ENCODE measurements at regions not wholly inside any gene's neighbourhood (a gene's known extent, or its start where the extent isn't known, plus 50 kb on each side); places are given as distances from the start of the nearest gene placed in this dataset.

DNA sequence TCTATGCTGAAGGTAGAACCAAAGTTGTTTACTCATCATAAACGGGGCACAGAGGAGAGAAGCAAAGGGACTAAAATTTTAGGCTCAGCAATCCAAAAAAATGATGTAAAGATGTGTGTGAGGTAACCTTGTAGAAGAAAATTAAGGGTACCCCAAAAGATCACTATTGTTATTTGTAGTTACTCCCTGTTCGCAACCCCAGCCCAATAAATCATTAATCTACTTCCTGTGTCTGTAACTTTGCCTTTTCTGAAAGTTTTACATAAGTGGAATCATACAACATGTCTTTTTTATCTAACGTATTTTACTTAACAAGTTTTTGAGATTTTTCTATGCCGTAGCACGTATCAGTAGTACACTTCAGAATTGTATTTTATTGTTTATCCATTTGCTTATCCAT lies 1114.8 kb upstream of the GJE1 start:
- intact Hi-C loops (cut with micrococcal nuclease; ENCODE audit: unreplicated experiment) = no loop called here
- no peak overlapping the region for H3K27ac ChIP-seq
- H3K79me2 ChIP-seq (ENCODE audit: low read depth) = no peaks in the 10 kb centered on the region
- H3K9me3 ChIP-seq (ENCODE audit: insufficient read depth, low read depth) = no peaks in the 10 kb centered on the region
- ChIA-PET CTCF (no interaction called here), POLR2A (ENCODE audit: unreplicated experiment) (no interaction called here)
- no peaks in the 10 kb centered on the region for H3K4me1 ChIP-seq (replicated peaks; ENCODE audit: insufficient read depth)
- no peaks in the 10 kb centered on the region for H4K20me1 ChIP-seq (ENCODE audit: insufficient read depth)
- H3K9me2 ChIP-seq (ENCODE audit: insufficient read depth) = no peaks in the 10 kb centered on the region
- BruUV-seq (replicated peaks) = no TSS peak
- no peaks in the 10 kb centered on the region for H3F3A ChIP-seq (ENCODE audit: insufficient read depth, low read depth)
- TF ChIP-seq EZH2 (IDR thresholded peaks at IDR 0.05; ENCODE audit: low read depth) = no peak
- TF ChIP-seq, protein P1, sequence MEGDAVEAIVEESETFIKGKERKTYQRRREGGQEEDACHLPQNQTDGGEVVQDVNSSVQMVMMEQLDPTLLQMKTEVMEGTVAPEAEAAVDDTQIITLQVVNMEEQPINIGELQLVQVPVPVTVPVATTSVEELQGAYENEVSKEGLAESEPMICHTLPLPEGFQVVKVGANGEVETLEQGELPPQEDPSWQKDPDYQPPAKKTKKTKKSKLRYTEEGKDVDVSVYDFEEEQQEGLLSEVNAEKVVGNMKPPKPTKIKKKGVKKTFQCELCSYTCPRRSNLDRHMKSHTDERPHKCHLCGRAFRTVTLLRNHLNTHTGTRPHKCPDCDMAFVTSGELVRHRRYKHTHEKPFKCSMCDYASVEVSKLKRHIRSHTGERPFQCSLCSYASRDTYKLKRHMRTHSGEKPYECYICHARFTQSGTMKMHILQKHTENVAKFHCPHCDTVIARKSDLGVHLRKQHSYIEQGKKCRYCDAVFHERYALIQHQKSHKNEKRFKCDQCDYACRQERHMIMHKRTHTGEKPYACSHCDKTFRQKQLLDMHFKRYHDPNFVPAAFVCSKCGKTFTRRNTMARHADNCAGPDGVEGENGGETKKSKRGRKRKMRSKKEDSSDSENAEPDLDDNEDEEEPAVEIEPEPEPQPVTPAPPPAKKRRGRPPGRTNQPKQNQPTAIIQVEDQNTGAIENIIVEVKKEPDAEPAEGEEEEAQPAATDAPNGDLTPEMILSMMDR (conservative IDR thresholded peaks at IDR 0.05) = no peak
- no peak overlapping the region for H2AFZ ChIP-seq
- no peak for DNase-seq
- H3K27me3 ChIP-seq (ENCODE audit: insufficient read depth, low read depth) = no peaks in the 10 kb centered on the region
- no peak overlapping the region for H3K4me3 ChIP-seq
- H3K36me3 ChIP-seq (ENCODE audit: low read depth) = no peaks in the 10 kb centered on the region
- no peak overlapping the region for H3K4me2 ChIP-seq

DNA sequence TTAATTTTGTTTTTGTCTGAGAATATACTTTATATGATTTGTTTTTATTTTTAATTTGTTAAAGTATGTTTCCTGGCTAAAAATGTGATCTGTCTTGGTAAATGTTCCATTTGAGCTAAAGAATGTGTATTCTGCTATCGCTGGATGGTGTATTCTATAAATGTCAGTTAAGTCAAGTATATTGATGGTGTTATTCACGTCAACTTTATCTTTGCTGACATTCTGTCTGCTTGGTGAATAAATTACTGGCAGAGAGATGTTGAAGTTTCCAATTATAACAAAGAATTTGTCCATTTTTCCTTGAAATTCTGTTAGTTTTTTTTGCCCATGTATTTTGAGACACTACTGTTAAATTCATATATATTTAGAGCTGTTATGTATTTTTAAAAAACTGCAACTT lies 1131.8 kb upstream of the GJE1 start:
- Histone ChIP-seq H3K27ac (no peak overlapping the region), H3K36me3 (ENCODE audit: low read depth) (no peaks in the 10 kb centered on the region), H3K79me2 (ENCODE audit: low read depth) (no peaks in the 10 kb centered on the region), H3K4me3 (no peak overlapping the region), H3F3A (ENCODE audit: insufficient read depth, low read depth) (no peaks in the 10 kb centered on the region), H3K4me1 (replicated peaks; ENCODE audit: insufficient read depth) (no peaks in the 10 kb centered on the region), H3K4me2 (no peak overlapping the region), H2AFZ (no peak overlapping the region), H3K9me3 (ENCODE audit: insufficient read depth, low read depth) (no peaks in the 10 kb centered on the region), H4K20me1 (ENCODE audit: insufficient read depth) (no peaks in the 10 kb centered on the region), H3K9me2 (ENCODE audit: insufficient read depth) (no peaks in the 10 kb centered on the region), H3K27me3 (ENCODE audit: insufficient read depth, low read depth) (no peaks in the 10 kb centered on the region)
- ChIA-PET POLR2A (ENCODE audit: unreplicated experiment) (no interaction called here), CTCF (no interaction called here)
- no TSS peak for BruUV-seq (replicated peaks)
- TF ChIP-seq, protein P1 (conservative IDR thresholded peaks at IDR 0.05) = no peak
- no peak for TF ChIP-seq EZH2 (IDR thresholded peaks at IDR 0.05; ENCODE audit: low read depth)
- intact Hi-C loops (cut with micrococcal nuclease; ENCODE audit: unreplicated experiment) = no loop called here
- no peak for DNase-seq

DNA sequence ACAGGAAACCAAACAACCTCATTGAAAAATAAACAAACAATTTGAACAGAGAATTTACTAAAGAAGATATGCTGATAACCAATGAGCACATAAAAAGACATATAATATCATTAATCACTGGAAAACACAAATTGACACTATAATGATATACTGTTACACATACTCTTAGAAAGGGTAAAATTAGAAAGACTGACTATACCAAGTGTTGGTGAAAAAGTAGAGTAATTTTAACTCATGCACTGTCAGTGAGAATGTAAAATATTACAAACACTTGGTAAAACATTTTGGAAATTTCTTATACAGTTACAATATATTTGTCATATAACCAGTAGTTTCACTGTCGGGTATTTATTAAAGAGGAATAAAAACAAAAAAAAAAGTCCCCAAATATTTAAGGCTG lies 1139.2 kb upstream of the GJE1 start:
- no TSS peak for BruUV-seq (replicated peaks)
- no peaks in the 10 kb centered on the region for H3K9me3 ChIP-seq (ENCODE audit: insufficient read depth, low read depth)

More for the DNA sequence above, 1139.2 kb upstream of the GJE1 start:
- no peaks in the 10 kb centered on the region for H3K4me1 ChIP-seq (replicated peaks; ENCODE audit: insufficient read depth)
- no peak for DNase-seq
- no peak overlapping the region for H2AFZ ChIP-seq
- ChIA-PET CTCF (no interaction called here), POLR2A (ENCODE audit: unreplicated experiment) (no interaction called here)
- no peaks in the 10 kb centered on the region for H3F3A ChIP-seq (ENCODE audit: insufficient read depth, low read depth)
- no peaks in the 10 kb centered on the region for H4K20me1 ChIP-seq (ENCODE audit: insufficient read depth)
- no peaks in the 10 kb centered on the region for H3K36me3 ChIP-seq (ENCODE audit: low read depth)
- H3K27me3 ChIP-seq (ENCODE audit: insufficient read depth, low read depth) = no peaks in the 10 kb centered on the region
- no peaks in the 10 kb centered on the region for H3K79me2 ChIP-seq (ENCODE audit: low read depth)
- no peak overlapping the region for H3K27ac ChIP-seq
- H3K4me3 ChIP-seq = no peak overlapping the region
- H3K9me2 ChIP-seq (ENCODE audit: insufficient read depth) = no peaks in the 10 kb centered on the region
- TF ChIP-seq EZH2 (IDR thresholded peaks at IDR 0.05; ENCODE audit: low read depth) = no peak
- TF ChIP-seq, protein P1 (conservative IDR thresholded peaks at IDR 0.05) = no peak
- intact Hi-C loops (cut with micrococcal nuclease; ENCODE audit: unreplicated experiment) = no loop called here
- no peak overlapping the region for H3K4me2 ChIP-seq

Measured in PC-9 (cell line).